HG03108 (cell line): ENCODE measurements at regions not wholly inside any gene's neighbourhood (a gene's known extent, or its start where the extent isn't known, plus 50 kb on each side); places are given as distances from the start of the nearest gene placed in this dataset.

ENCODE experiments used
- ATAC-seq: cut with Tn5 transposase; IDR thresholded peaks from one replicate; pipeline ENCODE4 v1.9.1; 2021; ENCODE audit warnings: moderate library complexity; ENCODE audit not compliant: unreplicated experiment

DNA sequence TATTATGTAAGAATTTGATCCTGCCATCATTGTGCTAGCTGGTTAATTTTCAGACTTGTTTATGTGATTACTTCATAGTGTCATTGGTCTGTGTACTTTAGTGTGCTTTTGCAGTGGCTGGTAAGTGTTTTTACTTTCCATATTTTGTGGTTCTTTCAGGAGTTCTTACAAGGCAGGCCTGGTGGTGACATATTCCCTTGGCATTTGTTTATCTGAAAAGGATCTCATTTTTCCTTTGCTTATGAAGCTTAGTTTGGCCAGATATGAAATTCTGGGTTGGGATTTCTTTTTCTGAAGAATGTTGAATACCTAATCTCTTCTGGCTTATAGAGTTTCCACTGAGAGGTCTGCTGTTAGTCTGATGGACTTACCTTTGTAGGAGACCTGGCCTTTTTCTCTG lies 72.8 kb upstream of the MC4R start:
- no peak for ATAC-seq

- no peak for ATAC-seq
Measured at GRCh38 chr18:60446821-60447220, 74.2 kb upstream of the MC4R start.

- no peak for ATAC-seq
Measured at GRCh38 chr18:60448487-60449267, 76.1 kb upstream of the MC4R start.

DNA sequence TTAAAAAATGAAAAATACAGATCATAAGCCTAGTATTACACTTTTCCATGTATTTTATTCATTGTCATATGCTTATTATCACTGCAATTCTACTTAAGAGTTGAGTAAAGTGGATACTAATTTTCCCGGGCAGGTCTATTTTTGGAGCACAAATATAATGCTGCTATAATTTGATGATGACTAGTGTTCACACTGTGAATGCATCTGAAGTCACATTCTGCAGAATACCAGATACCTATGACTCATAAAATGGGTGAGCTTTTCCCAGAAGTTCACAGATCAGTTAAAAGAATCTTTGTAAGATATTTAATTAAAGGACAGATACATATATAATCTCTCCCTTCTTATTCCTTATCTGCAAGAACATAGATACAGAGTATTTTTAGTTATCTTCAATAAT lies 79.8 kb upstream of the MC4R start:
- ATAC-seq: no peak

- no peak for ATAC-seq
Measured at GRCh38 chr18:60466677-60467076, 94.1 kb upstream of the MC4R start.

DNA sequence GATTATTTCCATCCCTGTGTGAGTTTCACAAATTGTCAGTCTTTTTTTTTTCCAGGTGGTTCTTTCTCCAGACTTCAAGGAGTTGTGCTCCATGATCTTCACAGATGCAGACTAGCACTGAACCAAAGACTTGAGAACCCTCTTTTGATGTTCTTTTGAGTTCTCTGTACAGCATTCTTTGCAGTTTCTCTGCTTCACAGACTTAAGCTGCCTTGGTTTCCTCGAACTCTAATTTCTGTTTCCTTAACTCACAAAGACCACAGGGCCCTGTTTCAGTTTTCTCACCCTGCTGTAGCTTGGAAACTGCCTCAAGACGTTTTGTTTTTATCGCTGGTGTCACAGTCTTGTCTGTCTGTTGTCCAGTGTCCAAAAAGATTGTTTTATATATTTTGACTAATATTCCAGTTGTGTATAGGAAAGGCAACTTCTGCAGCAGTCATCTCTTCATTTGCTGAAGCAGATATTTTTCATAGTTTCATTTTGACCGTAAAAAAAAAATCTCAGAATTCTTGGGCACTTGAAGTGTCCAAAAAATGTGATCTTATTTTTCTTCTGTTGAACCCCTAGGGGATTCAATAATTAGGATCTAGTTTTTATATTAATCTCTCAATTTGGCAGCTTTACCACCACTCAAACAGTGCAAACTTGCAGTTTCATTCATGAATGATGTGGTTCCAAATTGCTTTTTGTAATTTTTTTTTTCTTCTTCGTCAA lies 97.0 kb upstream of the MC4R start:
- no peak for ATAC-seq

- no peak for ATAC-seq
Measured at GRCh38 chr18:60471652-60472051, 99.1 kb upstream of the MC4R start.

DNA sequence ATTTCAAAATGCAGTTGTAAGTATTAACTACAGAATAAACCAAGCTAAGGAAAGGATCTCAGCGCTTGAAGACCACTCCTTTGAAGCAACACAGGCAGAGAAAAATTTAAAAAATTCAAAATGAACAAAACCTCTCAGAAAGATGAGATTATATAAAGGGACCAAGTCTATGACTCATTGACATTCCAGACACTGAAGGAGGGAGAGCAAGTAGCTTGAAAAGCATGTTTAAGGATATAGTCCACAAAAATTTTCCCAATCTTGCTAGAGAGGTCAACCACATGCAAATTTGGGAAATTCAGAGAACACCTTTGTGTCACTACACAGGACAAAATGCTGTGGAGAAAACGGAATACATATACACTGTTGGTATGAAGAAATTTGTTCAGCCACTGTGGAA lies 112.6 kb upstream of the MC4R start:
- no peak for ATAC-seq

DNA sequence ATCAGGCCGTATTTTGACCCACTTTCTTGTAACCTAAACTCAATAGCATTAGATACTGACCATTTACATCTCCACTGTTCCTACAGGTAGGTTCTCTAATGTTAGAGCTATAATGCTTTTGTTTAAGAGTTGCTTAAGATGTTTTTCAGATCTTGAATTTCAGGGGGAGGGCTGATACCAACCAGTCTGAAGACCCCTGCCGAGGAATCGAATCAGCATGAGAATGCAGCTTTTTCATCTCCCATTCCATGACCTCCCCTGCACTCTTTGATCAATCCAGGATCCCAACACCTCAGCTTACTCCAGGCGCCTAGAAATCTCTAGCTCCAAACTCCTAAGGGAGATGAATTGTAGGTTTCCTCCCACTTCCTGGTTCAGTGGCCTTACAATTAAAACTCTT lies 120.5 kb upstream of the MC4R start:
- no peak for ATAC-seq

DNA sequence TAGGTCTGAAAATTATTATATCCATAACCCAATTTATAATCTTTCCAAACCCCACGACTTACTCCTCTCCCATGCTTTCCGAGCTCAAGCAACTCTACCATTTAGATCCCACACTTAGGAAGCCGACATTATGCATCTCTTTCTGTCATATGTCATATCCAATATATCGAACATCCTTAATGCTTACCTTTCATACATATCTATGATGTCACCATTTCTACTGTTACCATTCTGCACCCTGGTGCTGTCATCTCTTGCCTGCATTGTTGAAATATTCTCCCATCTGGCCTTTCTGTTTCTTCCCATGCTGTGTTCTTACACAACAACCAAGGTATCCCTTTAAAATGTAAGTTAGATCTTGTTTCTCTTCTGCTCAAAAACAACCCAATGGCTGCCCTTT lies 127.1 kb upstream of the MC4R start:
- ATAC-seq: no peak

- no peak for ATAC-seq
Measured at GRCh38 chr18:60500960-60501359, 128.4 kb upstream of the MC4R start.

GRCh38 chr18:60502591-60502990 lies 130.0 kb upstream of the MC4R start:
- no peak for ATAC-seq

GRCh38 chr18:60503199-60503598 lies 130.6 kb upstream of the MC4R start:
- ATAC-seq: no peak

GRCh38 chr18:60506190-60506589 lies 133.6 kb upstream of the MC4R start:
- no peak for ATAC-seq

GRCh38 chr18:60506682-60507081 lies 134.1 kb upstream of the MC4R start:
- ATAC-seq: no peak

GRCh38 chr18:60508108-60508507 lies 135.5 kb upstream of the MC4R start:
- ATAC-seq: no peak

- ATAC-seq: no peak
Measured at GRCh38 chr18:60534538-60534937, 162.0 kb upstream of the MC4R start.

- ATAC-seq: no peak
Measured at GRCh38 chr18:60537074-60537473, 164.5 kb upstream of the MC4R start.

GRCh38 chr18:60538891-60539290 lies 166.3 kb upstream of the MC4R start:
- ATAC-seq: no peak

DNA sequence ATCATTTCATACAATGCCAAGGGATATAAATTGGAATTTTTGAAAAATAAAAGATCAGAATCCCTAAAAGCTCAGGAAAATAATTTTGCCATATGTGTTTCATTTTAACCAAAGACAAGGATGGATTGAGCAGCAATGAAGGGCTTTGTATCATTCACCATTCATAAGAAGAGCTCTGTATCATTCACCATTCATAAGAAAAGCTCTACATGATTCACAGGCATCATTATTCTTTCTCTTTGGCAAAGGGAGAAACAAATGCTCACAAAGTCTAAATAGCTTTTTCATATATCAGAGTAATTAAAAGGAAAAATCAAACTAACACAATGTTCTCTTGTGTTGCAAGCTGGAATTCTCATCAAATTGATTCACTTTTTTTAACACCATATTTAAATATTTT lies 169.1 kb upstream of the MC4R start:
- ATAC-seq: no peak

DNA sequence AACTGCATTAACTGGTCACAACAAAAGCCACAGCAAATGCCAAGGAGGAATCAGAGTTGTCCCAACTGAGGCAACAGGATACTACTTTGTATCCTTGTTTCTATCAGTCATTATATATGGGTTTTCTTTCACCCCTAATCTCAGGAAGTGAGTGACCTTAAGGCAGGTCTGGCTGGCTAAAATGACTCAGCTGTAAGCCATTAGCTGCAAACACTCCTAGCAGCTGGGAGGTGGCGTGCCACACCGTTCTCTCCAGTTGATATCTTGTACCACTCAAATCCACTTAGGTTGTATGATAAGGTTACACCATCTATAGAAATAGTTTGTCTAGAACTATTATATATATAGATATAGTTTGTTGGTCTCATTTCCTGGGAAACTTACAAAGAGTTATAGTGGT lies 171.1 kb upstream of the MC4R start:
- ATAC-seq: no peak

GRCh38 chr18:60549338-60549960 lies 176.9 kb upstream of the MC4R start:
- ATAC-seq: no peak
